22Rv1 (cell line): ENCODE measurements at regions not wholly inside any gene's neighbourhood (a gene's known extent, or its start where the extent isn't known, plus 50 kb on each side); places are given as distances from the start of the nearest gene placed in this dataset.
"Not testable (repeated sequence)": the region's sequence is repeated elsewhere in the genome, so short reads cannot be mapped to it uniquely, and the experiment has no call there.

Experiments used
- H3K27ac ChIP-seq: fragments of 450-650 bp; 2 replicates; pipeline ENCODE4 v1.5.1; 2017
- ZFX ChIP-seq: fragments of 450-650 bp; IDR thresholded peaks from 2 replicates; pipeline ENCODE4 v1.6.1; 2017; ENCODE audit warnings: antibody characterized with exemption, borderline replicate concordance
- TF ChIP-seq, protein P1 (sequence below): fragments of 450-650 bp; IDR thresholded peaks from 2 replicates; pipeline ENCODE4 v1.5.1; 2017; ENCODE audit warnings: mild to moderate bottlenecking

DNA sequence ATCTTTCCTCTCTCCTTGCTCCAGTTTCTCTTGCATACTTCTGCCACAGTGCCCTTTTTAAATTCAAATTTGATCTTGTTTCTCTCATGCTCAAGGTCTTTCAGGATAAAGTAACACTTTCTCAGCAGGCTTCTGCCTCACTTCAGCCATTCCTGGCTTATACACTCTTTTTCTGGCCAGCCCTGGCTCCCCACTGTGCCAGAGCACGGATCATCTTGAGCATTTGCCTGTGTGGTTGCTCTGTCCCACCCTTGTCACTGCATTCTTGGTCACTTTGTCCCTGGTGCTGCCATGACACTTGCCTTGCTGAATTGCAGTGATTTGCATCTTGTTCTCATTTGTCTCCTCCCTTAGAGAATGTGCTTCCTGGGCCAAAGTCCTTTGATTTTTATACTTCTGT lies 634.3 kb downstream of the TMEM182 start:
- H3K27ac ChIP-seq = no peak overlapping the region
- TF ChIP-seq, protein P1, sequence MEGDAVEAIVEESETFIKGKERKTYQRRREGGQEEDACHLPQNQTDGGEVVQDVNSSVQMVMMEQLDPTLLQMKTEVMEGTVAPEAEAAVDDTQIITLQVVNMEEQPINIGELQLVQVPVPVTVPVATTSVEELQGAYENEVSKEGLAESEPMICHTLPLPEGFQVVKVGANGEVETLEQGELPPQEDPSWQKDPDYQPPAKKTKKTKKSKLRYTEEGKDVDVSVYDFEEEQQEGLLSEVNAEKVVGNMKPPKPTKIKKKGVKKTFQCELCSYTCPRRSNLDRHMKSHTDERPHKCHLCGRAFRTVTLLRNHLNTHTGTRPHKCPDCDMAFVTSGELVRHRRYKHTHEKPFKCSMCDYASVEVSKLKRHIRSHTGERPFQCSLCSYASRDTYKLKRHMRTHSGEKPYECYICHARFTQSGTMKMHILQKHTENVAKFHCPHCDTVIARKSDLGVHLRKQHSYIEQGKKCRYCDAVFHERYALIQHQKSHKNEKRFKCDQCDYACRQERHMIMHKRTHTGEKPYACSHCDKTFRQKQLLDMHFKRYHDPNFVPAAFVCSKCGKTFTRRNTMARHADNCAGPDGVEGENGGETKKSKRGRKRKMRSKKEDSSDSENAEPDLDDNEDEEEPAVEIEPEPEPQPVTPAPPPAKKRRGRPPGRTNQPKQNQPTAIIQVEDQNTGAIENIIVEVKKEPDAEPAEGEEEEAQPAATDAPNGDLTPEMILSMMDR = no peak
- no peak for TF ChIP-seq ZFX

DNA sequence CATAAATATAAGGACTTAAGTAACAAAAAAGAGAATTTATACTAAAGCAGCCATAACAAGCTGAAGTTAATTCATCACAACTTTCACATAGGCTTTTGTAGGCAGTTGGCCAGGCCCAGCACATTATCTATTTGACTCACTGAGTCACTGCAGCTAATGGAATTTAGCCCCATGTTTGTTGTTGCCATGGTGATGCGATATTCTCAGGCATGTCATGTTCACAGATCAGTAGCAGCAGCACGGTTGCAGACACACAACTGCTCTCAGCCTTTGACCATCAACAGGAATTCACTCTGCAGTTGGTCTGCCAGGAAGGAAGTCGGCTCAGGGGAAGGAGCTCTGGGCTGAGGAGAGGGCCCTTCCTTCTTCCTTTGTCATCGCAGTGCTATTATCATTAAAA lies 639.8 kb downstream of the TMEM182 start:
- no peak overlapping the region for H3K27ac ChIP-seq
- TF ChIP-seq, protein P1 = no peak
- no peak for TF ChIP-seq ZFX

DNA sequence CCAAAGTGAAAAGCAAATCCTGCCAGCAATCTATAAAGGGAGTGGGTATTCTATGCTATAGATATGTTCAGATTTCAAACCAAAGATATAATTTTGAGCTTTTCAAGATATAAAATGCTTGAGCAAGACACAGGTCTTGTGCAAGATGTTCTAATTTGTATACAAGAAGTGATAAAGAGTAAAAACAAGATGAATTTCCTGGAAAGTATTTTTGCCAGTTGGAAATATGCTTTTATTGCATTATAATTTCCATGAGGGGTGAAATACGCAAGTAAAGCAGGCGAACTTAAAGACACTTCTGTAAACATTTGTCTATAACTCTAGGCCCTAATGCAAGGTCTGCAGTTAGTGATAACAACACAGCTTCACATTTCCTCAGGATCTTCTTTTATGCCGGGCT lies 640.5 kb downstream of the TMEM182 start:
- TF ChIP-seq, protein P1 = no peak
- no peak for TF ChIP-seq ZFX
- H3K27ac ChIP-seq = no peak overlapping the region

DNA sequence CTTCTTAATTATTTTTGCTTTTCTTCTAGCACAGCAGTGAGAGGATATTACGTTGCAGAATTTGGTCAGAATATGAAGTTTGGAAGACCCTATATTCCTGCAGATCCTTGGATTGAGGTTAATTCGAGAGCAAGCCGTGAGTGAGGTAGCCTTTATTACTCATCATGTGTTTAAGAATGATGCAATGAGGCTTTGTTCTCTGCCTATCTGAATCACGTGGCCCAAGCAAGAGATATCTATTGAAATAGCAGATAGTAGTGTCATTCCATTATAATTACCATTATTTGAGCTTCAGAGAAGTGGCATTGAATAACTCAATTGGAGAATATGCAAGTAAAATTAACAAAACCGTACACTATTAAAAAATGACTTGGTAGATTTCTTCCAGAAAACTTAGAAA lies 641.1 kb downstream of the TMEM182 start:
- TF ChIP-seq ZFX = no peak
- TF ChIP-seq, protein P1 = no peak
- H3K27ac ChIP-seq = no peak overlapping the region

DNA sequence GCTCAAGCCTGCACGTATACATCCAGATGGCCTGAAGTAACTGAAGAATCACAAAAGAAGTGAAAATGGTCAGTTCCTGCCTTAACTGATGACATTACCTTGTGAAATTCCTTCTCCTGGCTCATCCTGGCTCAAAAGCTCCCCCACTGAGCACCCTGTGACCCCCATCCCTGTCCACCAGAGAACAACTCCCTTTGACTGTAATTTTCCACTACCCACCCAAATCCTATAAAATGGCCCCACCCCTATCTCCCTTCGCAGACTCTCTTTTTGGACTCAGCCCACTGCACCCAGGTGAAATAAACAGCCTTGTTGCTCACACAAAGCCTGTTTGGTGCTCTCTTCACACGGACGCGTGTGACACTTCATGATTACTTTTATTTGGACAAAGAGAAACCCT lies 641.6 kb downstream of the TMEM182 start:
- H3K27ac ChIP-seq = not testable (repeated sequence)

DNA sequence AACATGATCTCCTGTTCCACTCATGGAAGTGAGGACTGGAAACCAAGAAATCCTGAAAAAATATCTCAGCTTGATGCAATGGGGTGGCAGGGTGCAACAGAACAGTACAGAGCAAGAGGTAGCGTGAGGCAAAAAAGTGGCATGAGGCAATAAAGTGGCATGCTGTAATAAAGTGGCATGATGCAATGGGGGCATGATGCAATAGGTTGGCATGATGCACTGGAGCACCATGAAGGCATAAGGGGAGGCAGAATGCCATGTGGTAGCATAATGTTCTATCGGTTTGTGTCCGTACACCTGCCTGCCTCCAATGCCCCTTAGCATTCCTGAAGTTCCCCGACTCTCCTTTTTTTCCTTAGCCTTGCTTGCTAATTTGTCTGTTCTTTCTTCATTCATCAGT lies 648.4 kb downstream of the TMEM182 start:
- no peak for TF ChIP-seq ZFX
- TF ChIP-seq, protein P1 = no peak

DNA sequence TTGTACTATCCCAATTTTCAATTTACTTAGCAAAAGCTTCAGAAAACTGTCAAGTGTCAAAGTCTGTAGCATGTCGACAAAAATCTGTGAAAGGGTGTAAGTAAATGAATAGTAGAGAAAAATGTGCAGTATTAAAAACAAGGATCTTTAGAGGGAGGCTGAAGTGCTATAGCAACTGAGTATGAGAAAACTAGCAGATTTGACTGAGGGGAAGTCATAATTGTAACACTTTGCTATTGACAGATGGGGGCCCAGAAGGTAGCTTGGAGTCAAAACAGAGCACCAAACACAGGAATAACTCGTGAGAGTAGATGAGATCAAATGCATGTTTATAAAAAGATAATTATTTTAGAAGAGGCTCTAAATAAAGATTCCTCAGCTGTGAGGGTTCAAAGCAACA lies 657.7 kb downstream of the TMEM182 start:
- no peak overlapping the region for H3K27ac ChIP-seq
- TF ChIP-seq ZFX = no peak
- TF ChIP-seq, protein P1 = no peak

More for the DNA sequence above, 648.4 kb downstream of the TMEM182 start:
- H3K27ac ChIP-seq = no peak overlapping the region

DNA sequence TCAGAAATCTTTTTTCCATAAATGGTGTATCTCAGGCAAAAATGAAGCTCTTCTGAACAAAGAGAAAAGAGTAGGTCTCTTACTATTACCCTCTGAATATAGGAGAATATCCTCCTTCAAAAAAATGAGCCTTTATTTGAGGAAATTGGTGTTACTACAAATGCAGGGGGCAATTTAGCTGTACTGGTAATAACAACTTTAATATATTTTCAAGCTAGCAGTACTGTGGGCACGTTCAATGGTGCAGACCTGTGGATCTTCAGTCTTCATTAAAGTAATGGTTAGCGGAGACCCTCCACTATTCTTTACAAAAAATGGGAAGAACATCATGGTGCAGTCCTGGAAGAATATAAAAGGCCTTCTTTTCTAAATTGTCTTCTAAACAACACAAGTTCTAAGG lies 661.3 kb downstream of the TMEM182 start:
- TF ChIP-seq ZFX = no peak

DNA sequence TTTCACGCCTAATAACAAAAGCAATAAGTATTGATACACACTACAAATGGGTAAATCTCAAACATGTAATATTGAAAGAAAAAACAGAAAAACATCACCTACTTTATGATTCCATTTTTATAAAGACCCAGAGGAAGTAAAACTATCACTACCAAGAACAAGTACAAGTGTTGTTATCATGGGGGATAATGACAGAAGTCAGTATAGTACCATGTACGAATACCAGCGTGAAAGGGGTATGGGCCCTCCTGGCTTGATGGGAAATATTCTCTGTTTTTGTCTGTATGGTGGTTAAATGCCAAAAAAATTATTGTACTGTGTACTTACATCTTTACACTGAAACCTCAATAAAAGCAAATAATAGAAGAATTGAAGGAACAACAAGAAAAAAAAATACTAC lies 665.7 kb downstream of the TMEM182 start:
- H3K27ac ChIP-seq = no peak overlapping the region
- TF ChIP-seq ZFX = no peak
- TF ChIP-seq, protein P1 = no peak

More for the DNA sequence above, 661.3 kb downstream of the TMEM182 start:
- H3K27ac ChIP-seq = no peak overlapping the region
